ENCODE measurements at regions not wholly inside any gene's neighbourhood (a gene's known extent, or its start where the extent isn't known, plus 50 kb on each side); places are given as distances from the start of the nearest gene placed in this dataset.

GRCh38 chr21:35861661-35862060 lies 198.7 kb downstream of the SETD4 start:
- TF ChIP-seq, protein P1, sequence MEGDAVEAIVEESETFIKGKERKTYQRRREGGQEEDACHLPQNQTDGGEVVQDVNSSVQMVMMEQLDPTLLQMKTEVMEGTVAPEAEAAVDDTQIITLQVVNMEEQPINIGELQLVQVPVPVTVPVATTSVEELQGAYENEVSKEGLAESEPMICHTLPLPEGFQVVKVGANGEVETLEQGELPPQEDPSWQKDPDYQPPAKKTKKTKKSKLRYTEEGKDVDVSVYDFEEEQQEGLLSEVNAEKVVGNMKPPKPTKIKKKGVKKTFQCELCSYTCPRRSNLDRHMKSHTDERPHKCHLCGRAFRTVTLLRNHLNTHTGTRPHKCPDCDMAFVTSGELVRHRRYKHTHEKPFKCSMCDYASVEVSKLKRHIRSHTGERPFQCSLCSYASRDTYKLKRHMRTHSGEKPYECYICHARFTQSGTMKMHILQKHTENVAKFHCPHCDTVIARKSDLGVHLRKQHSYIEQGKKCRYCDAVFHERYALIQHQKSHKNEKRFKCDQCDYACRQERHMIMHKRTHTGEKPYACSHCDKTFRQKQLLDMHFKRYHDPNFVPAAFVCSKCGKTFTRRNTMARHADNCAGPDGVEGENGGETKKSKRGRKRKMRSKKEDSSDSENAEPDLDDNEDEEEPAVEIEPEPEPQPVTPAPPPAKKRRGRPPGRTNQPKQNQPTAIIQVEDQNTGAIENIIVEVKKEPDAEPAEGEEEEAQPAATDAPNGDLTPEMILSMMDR (conservative IDR thresholded peaks at IDR 0.05; ENCODE audit: low read length) = no peak
- TF ChIP-seq EZH2phosphoT487 (IDR thresholded peaks at IDR 0.05; ENCODE audit: borderline replicate concordance, low read depth, low read length) = no peak

Measured in OCI-LY7 (cell line).